Uterus (tissue), 3 donors: ENCODE measurements at regions not wholly inside any gene's neighbourhood (a gene's known extent, or its start where the extent isn't known, plus 50 kb on each side); places are given as distances from the start of the nearest gene placed in this dataset.

Experiments
- DNase-seq, 2 donors: peaks; one replicate each; pipeline ENCODE4 v3.0.0-alpha.2; 2019 to 2020
- H3K27ac ChIP-seq, 2 donors: fragments of 200-600 bp; sonication (generic); 1 replicate in 1 of 2; 2 replicates in 1 of 2; pipeline ENCODE4 v1.5.1; 2016 to 2018
- H3K27me3 ChIP-seq, 2 donors: fragments of 200-600 bp; sonication (generic); one replicate each; pipeline ENCODE4 v1.5.1; 2018 to 2019; ENCODE audit warnings: control low read depth in 1 of 2
- H3K36me3 ChIP-seq, 2 donors: fragments of 200-600 bp; sonication (generic); one replicate each; pipeline ENCODE4 v1.5.1; 2019; ENCODE audit warnings: control low read depth in 1 of 2
- H3K4me1 ChIP-seq, 2 donors: fragments of 200-600 bp; sonication (generic); one replicate each; pipeline ENCODE4 v1.5.1; 2018 to 2019; ENCODE audit warnings: control low read depth in 1 of 2
- H3K4me3 ChIP-seq, 2 donors: fragments of 200-600 bp; sonication (generic); 1 replicate in 1 of 2; 2 replicates in 1 of 2; pipeline ENCODE4 v1.5.1; 2018 to 2019; ENCODE audit warnings: mild to moderate bottlenecking in 1 of 2
- H3K9me3 ChIP-seq, 2 donors: fragments of 200-600 bp; sonication (generic); one replicate each; pipeline ENCODE4 v1.5.1; 2019; ENCODE audit warnings: control low read depth in 1 of 2
- POLR2A ChIP-seq, 2 donors: fragments of 450-650 bp; IDR thresholded peaks; one replicate each; pipeline ENCODE4 v1.6.1; 2016; ENCODE audit warnings: antibody characterized with exemption in 2 of 2, mild to moderate bottlenecking in 1 of 2, moderate library complexity in 1 of 2
- intact Hi-C: fragments of 100-400 bp; cut with DNase I; formaldehyde crosslinking; loops from one replicate; pipeline ENCODE4 v1.15.1; 2023; ENCODE audit warnings: low total_unique reads
- TF ChIP-seq, protein P1 (sequence below), 4 experiments: fragments of 200-600 bp in 2 of 4; fragments of 450-650 bp in 2 of 4; sonication (generic) in 2 of 4; IDR thresholded peaks; one replicate each; pipeline ENCODE4 v1.5.1; 2016 to 2019; ENCODE audit warnings: antibody characterized with exemption in 4 of 4, mild to moderate bottlenecking in 2 of 4, moderate library complexity in 1 of 4
- donor health status: DM: yes; HTN: yes; CAD: no.

DNA sequence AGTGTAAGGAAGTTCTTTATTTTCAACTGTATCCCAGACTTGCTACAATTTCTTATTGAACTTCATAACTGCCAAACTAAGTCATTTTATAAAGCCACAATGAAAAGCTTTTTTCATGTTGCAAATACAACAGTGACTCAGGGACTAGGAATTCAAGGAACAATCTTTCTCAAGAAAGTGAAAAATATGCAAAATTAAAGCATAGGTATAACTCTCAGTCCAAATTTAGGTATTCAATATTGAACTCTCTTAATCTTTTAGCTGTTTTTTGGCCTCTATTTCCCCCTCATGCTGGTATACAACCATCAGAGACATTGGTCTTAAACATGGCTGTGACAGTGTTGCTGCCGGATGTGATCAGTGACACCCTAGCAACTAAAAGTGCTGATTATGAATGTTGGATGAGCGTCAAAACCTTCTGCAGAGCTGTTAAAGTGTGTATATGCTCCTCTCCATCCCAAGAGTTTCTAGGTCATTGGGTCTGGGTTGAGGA lies 476.9 kb downstream of the ZNF385D start:
- H3K27me3 ChIP-seq, result no peaks in the 10 kb centered on the region
- intact Hi-C loops, result no loop called here
- H3K4me3 ChIP-seq, result no peak overlapping the region
- DNase-seq, result no peak
- no peaks in the 10 kb centered on the region for H3K4me1 ChIP-seq
- H3K9me3 ChIP-seq, result no peaks in the 10 kb centered on the region
- no peak overlapping the region for H3K27ac ChIP-seq
- no peaks in the 10 kb centered on the region for H3K36me3 ChIP-seq
- TF ChIP-seq, protein P1, sequence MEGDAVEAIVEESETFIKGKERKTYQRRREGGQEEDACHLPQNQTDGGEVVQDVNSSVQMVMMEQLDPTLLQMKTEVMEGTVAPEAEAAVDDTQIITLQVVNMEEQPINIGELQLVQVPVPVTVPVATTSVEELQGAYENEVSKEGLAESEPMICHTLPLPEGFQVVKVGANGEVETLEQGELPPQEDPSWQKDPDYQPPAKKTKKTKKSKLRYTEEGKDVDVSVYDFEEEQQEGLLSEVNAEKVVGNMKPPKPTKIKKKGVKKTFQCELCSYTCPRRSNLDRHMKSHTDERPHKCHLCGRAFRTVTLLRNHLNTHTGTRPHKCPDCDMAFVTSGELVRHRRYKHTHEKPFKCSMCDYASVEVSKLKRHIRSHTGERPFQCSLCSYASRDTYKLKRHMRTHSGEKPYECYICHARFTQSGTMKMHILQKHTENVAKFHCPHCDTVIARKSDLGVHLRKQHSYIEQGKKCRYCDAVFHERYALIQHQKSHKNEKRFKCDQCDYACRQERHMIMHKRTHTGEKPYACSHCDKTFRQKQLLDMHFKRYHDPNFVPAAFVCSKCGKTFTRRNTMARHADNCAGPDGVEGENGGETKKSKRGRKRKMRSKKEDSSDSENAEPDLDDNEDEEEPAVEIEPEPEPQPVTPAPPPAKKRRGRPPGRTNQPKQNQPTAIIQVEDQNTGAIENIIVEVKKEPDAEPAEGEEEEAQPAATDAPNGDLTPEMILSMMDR (IDR thresholded peaks at IDR 0.05), result no peak
- TF ChIP-seq POLR2A (IDR thresholded peaks at IDR 0.05), result no peak

DNA sequence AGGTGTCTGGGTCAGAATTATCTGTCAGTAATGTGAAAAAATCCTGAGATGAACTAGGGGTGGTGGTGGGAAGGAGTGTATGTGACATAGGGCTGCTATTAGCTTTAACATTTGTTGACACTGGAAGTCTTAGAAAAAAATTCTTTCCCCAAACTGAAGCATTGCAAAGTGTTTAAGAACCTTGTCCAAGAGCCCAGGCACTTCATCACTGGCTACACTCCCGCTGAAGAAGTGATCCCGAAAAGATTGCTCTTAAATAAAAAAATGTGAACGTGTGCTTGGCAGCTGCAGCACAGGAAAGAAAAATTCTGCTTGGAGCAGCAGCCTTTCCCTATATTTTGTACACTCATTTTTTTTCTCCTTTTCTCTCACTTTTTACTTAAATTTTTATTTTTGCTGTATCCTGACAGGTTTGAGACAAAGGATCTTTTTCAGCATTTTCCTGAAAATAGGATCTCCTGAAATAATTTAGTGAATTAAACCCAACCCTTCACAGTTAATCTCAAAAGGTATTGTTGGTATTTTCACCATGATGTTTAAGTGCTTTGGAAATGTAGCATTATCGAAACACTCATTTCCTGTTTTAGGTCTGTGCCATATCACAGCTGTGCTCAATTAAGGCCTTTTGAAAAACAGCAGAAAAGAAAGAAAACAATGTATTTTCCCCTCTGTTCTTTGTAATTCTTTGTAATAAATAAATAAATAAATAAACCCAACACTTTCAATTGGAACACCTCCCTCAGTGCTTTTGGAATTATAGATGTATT lies 477.6 kb downstream of the ZNF385D start:
- H3K27ac ChIP-seq, result no peak overlapping the region
- intact Hi-C loops, result no loop called here
- DNase-seq, result no peak
- H3K4me1 ChIP-seq, result no peaks in the 10 kb centered on the region
- H3K36me3 ChIP-seq, result no peaks in the 10 kb centered on the region
- H3K4me3 ChIP-seq, result no peak overlapping the region
- no peaks in the 10 kb centered on the region for H3K9me3 ChIP-seq
- H3K27me3 ChIP-seq, result no peaks in the 10 kb centered on the region
- no peak for TF ChIP-seq POLR2A (IDR thresholded peaks at IDR 0.05)
- TF ChIP-seq, protein P1 (IDR thresholded peaks at IDR 0.05), result no peak

DNA sequence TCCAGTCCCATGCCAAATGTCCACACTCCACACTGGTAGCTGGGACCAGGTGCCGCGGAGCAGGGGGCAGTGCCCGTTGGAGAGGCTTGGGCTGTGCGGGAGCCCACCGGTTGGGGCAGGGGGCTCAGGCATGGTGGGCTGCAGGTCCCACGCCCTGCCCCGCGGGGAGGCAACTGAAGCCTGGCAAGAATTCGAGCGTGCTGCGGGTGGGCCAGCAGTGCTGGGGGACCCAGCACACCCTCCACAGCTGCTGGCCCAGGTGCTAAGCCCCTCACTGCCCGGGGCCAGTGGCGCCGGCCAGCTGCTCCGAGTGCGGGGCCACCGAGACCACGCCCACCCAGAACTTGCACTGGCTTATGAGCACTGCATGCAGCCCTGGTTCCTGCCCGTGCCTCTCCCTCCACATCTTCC lies 479.4 kb downstream of the ZNF385D start:
- Histone ChIP-seq H3K4me3 (no peak overlapping the region), H3K9me3 (no peaks in the 10 kb centered on the region), H3K27ac (no peak overlapping the region), H3K4me1 (no peaks in the 10 kb centered on the region), H3K36me3 (no peaks in the 10 kb centered on the region), H3K27me3 (no peaks in the 10 kb centered on the region)
- TF ChIP-seq, protein P1 (IDR thresholded peaks at IDR 0.05), result no peak
- no peak for TF ChIP-seq POLR2A (IDR thresholded peaks at IDR 0.05)
- DNase-seq, result no peak
- intact Hi-C loops, result no loop called here

DNA sequence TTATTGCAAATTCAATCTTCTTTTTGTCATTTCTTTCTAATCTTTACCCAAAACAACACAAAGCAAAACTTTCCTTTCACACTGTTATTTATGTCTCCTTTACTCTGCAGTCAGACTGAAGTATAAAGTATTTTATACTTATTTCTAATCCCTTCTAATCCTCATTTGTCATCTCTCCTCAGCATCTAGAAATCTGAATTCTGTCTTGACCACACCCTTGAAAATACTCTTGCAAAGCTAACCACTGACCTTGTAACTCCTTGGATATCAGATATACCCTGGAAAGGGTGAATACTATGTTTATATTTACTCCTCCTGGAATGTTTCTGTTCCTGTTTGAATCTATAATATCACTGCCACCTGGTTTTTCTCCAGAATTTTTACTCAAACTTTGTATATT lies 481.1 kb downstream of the ZNF385D start:
- Histone ChIP-seq H3K27me3 (no peaks in the 10 kb centered on the region), H3K36me3 (no peaks in the 10 kb centered on the region), H3K27ac (no peak overlapping the region), H3K9me3 (no peaks in the 10 kb centered on the region), H3K4me3 (no peak overlapping the region), H3K4me1 (no peaks in the 10 kb centered on the region)
- TF ChIP-seq, protein P1 (IDR thresholded peaks at IDR 0.05), result no peak
- TF ChIP-seq POLR2A (IDR thresholded peaks at IDR 0.05), result no peak
- no peak for DNase-seq
- intact Hi-C loops, result no loop called here

DNA sequence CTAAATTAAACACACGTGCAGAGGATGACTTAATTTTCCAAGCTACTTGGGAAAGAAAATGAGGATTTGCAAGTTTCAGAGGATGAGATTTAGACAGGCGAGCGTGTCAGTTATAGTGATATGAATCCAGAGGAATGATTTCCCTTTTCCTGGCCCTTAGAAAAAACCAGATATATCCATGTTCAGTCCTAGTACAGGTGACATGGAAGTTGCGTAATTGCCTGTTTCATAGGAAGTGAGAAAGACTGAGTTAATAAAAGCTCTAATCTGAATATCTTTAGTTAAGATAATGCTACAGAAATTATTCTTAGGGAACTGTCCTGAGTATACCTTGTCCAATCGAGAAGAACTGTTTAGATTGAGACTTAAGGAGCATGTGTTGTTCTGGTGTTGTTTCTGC lies 490.5 kb downstream of the ZNF385D start:
- Histone ChIP-seq H3K36me3 (no peaks in the 10 kb centered on the region), H3K4me3 (no peak overlapping the region), H3K27me3 (no peaks in the 10 kb centered on the region), H3K4me1 (no peaks in the 10 kb centered on the region), H3K27ac (no peak overlapping the region), H3K9me3 (no peaks in the 10 kb centered on the region)
- intact Hi-C loops, result no loop called here
- no peak for TF ChIP-seq POLR2A (IDR thresholded peaks at IDR 0.05)
- TF ChIP-seq, protein P1 (IDR thresholded peaks at IDR 0.05), result no peak
- DNase-seq, result no peak
